GM12891 (cell line): ENCODE measurements at regions not wholly inside any gene's neighbourhood (a gene's known extent, or its start where the extent isn't known, plus 50 kb on each side); places are given as distances from the start of the nearest gene placed in this dataset.

Source experiments
- DNase-seq: peaks from one replicate; pipeline ENCODE4 v3.0.0; 2011; ENCODE audit warnings: low spot score; ENCODE audit not compliant: insufficient read length
- FAIRE-seq: peaks from 2 replicates; lab custom pipeline; 2011; peaks lifted over from hg19 to GRCh38; lab: Jason Lieb, UNC
- PAX5 ChIP-seq: IDR thresholded peaks from 2 replicates; pipeline ENCODE4 v1.6.1; 2011; ENCODE audit warnings: low read length, moderate library complexity, mild to moderate bottlenecking; ENCODE audit not compliant: insufficient read depth, severe bottlenecking
- POLR2A ChIP-seq: IDR thresholded peaks from 2 replicates; pipeline ENCODE4 v1.6.1; 2011; ENCODE audit warnings: low read depth, low read length, control low read depth
- POLR2AphosphoS5 ChIP-seq: IDR thresholded peaks from 2 replicates; pipeline ENCODE4 v1.6.1; 2011; ENCODE audit warnings: low read depth, low read length, control low read depth
- POU2F2 ChIP-seq: IDR thresholded peaks from 2 replicates; pipeline ENCODE4 v1.6.1; 2011; ENCODE audit warnings: low read depth, mild to moderate bottlenecking, control low read depth, low read length, moderate library complexity
- SPI1 ChIP-seq: IDR thresholded peaks from 2 replicates; pipeline ENCODE4 v1.6.1; 2011; ENCODE audit warnings: low read depth, low read length, control low read depth
- TAF1 ChIP-seq: IDR thresholded peaks from 2 replicates; pipeline ENCODE4 v1.6.1; 2011; ENCODE audit warnings: low read depth, low read length, control low read depth

GRCh38 chr11:39102236-39102635, 2357.2 kb downstream of the LRRC4C start:
- DNase-seq = no peak
- FAIRE-seq = no peak
- TF ChIP-seq TAF1 (no peak), POU2F2 (no peak), POLR2AphosphoS5 (no peak), PAX5 (no peak), SPI1 (no peak), POLR2A (no peak)

- no peak for FAIRE-seq
- TF ChIP-seq POLR2A (no peak), POLR2AphosphoS5 (no peak), PAX5 (no peak), TAF1 (no peak)
- DNase-seq = no peak
These were observed 2381.0 kb downstream of the LRRC4C start for GRCh38 chr11:39078465-39078864.

GRCh38 chr11:39037611-39038010, 2421.8 kb downstream of the LRRC4C start:
- no peak for TF ChIP-seq POU2F2
- no peak for TF ChIP-seq TAF1
- TF ChIP-seq POLR2AphosphoS5 = no peak
- TF ChIP-seq PAX5 = no peak
- TF ChIP-seq POLR2A = no peak
- no peak for TF ChIP-seq SPI1
- FAIRE-seq (no peak), DNase-seq (no peak)

- TF ChIP-seq POU2F2 (no peak), SPI1 (no peak), PAX5 (no peak), POLR2A (no peak), TAF1 (no peak), POLR2AphosphoS5 (no peak)
- DNase-seq = no peak
- no peak for FAIRE-seq
These were observed 2423.4 kb downstream of the LRRC4C start for GRCh38 chr11:39036021-39036420.

GRCh38 chr11:39021539-39021938, 2423.5 kb upstream of the RAG2 start:
- DNase-seq (no peak), FAIRE-seq (no peak)
- TF ChIP-seq POLR2AphosphoS5 (no peak), POU2F2 (no peak), SPI1 (no peak), PAX5 (no peak), POLR2A (no peak), TAF1 (no peak)

- TF ChIP-seq POLR2AphosphoS5 (no peak), TAF1 (no peak), POLR2A (no peak), POU2F2 (no peak), PAX5 (no peak), SPI1 (no peak)
- DNase-seq = no peak
- FAIRE-seq = no peak
These were observed 2413.8 kb upstream of the RAG2 start for GRCh38 chr11:39011797-39012196.

GRCh38 chr11:38990841-38991240, 2392.8 kb upstream of the RAG2 start:
- FAIRE-seq (no peak), DNase-seq (no peak)
- TF ChIP-seq POLR2AphosphoS5 (no peak), POLR2A (no peak), POU2F2 (no peak), SPI1 (no peak), PAX5 (no peak), TAF1 (no peak)

- no peak for FAIRE-seq
- TF ChIP-seq SPI1 (no peak), POU2F2 (no peak), POLR2A (no peak), POLR2AphosphoS5 (no peak), TAF1 (no peak), PAX5 (no peak)
- no peak for DNase-seq
These were observed 2392.1 kb upstream of the RAG2 start for GRCh38 chr11:38990139-38990538.

GRCh38 chr11:38988908-38989307, 2390.9 kb upstream of the RAG2 start:
- FAIRE-seq (no peak), DNase-seq (no peak)
- TF ChIP-seq TAF1 = no peak
- TF ChIP-seq POLR2AphosphoS5 = no peak
- no peak for TF ChIP-seq SPI1
- no peak for TF ChIP-seq POU2F2
- no peak for TF ChIP-seq POLR2A
- TF ChIP-seq PAX5 = no peak

- no peak for DNase-seq
- TF ChIP-seq TAF1 (no peak), POLR2A (no peak), PAX5 (no peak), POLR2AphosphoS5 (no peak), SPI1 (no peak), POU2F2 (no peak)
These were observed 2374.2 kb upstream of the RAG2 start for GRCh38 chr11:38972220-38972619.

GRCh38 chr11:38971141-38971540, 2373.1 kb upstream of the RAG2 start:
- DNase-seq = no peak
- no peak for TF ChIP-seq POU2F2
- TF ChIP-seq POLR2A = no peak
- TF ChIP-seq PAX5 = no peak
- no peak for TF ChIP-seq TAF1
- TF ChIP-seq SPI1 = no peak
- no peak for TF ChIP-seq POLR2AphosphoS5
- no peak for FAIRE-seq

More at GRCh38 chr11:38972220-38972619, 2374.2 kb upstream of the RAG2 start:
- FAIRE-seq = no peak

GRCh38 chr11:38968951-38969350, 2370.9 kb upstream of the RAG2 start:
- FAIRE-seq (no peak), DNase-seq (no peak)
- TF ChIP-seq PAX5 = no peak
- no peak for TF ChIP-seq POLR2AphosphoS5
- TF ChIP-seq POLR2A = no peak
- TF ChIP-seq SPI1 = no peak
